Caco-2 (cell line): ENCODE measurements at regions not wholly inside any gene's neighbourhood (a gene's known extent, or its start where the extent isn't known, plus 50 kb on each side); places are given as distances from the start of the nearest gene placed in this dataset.

ENCODE experiments used
- BruUV-seq: library from RNA; stranded (reverse); fragments of 400-500 nt; replicated peaks from 2 replicates; lab custom pipeline; 2021; lab: Mats Ljungman, UMichigan
- CTCF ChIA-PET: fragments of 300-600 bp; sonication (Branson Sonifier 250); formaldehyde crosslinking; loops from one replicate; lab custom pipeline; 2022; ENCODE audit warnings: antibody characterized with exemption; lab: Charles Lee
- POLR2A ChIA-PET: fragments of 300-600 bp; sonication (Branson Sonifier 250); formaldehyde crosslinking; loops from one replicate; lab custom pipeline; 2022; ENCODE audit warnings: antibody characterized with exemption; lab: Charles Lee
- DNase-seq, 2 experiments: peaks; one replicate each; pipeline versions ENCODE4 v3.0.0 to v3.0.0-alpha.2; 2020 to 2022
- H3K27me3 ChIP-seq: replicated peaks from 2 replicates; pipeline ENCODE4 v1.6.0; 2011; ENCODE audit warnings: low read length; ENCODE audit not compliant: control insufficient read depth, insufficient read depth
- H3K36me3 ChIP-seq: 2 replicates; pipeline ENCODE4 v1.5.1; 2011; ENCODE audit warnings: low read length; ENCODE audit not compliant: control insufficient read depth, insufficient read depth
- H3K4me1 ChIP-seq: fragments of 250-450 bp; sonication (Bioruptor Pico); 2 replicates; pipeline ENCODE4 v1.5.1; 2020; ENCODE audit warnings: mild to moderate bottlenecking
- H3K4me3 ChIP-seq: 2 replicates; pipeline ENCODE4 v1.5.1; 2011; ENCODE audit warnings: low read depth, mild to moderate bottlenecking, control low read depth, low read length
- H3K9me3 ChIP-seq: fragments of 250-450 bp; sonication (Bioruptor Pico); 2 replicates; pipeline ENCODE4 v1.5.1; 2020; ENCODE audit warnings: mild to moderate bottlenecking, moderate library complexity
- H3K27ac Mint-ChIP-seq: one replicate; pipeline ENCODE4 v1.8.0; 2022; ENCODE audit warnings: mixed read lengths; ENCODE audit not compliant: unreplicated experiment
- H3K27me3 Mint-ChIP-seq: one replicate; pipeline ENCODE4 v1.8.0; 2022; ENCODE audit warnings: mixed read lengths; ENCODE audit not compliant: insufficient read depth, unreplicated experiment
- H3K36me3 Mint-ChIP-seq: one replicate; pipeline ENCODE4 v1.8.0; 2022; ENCODE audit warnings: mild to moderate bottlenecking, mixed read lengths; ENCODE audit not compliant: insufficient read depth, unreplicated experiment
- H3K4me1 Mint-ChIP-seq: one replicate; pipeline ENCODE4 v1.8.0; 2022; ENCODE audit warnings: low read depth, mixed read lengths; ENCODE audit not compliant: unreplicated experiment
- H3K4me3 Mint-ChIP-seq: one replicate; pipeline ENCODE4 v1.8.0; 2022; ENCODE audit warnings: mild to moderate bottlenecking, moderate library complexity, mixed read lengths; ENCODE audit not compliant: unreplicated experiment
- H3K9me3 Mint-ChIP-seq: one replicate; pipeline ENCODE4 v1.8.0; 2022; ENCODE audit warnings: mixed read lengths; ENCODE audit not compliant: unreplicated experiment
- intact Hi-C: fragments of 100-400 bp; cut with micrococcal nuclease; formaldehyde crosslinking; loops from one replicate; pipeline ENCODE4 v1.10.0; 2022; ENCODE audit not compliant: unreplicated experiment
- TF ChIP-seq, protein P1 (sequence below), 2 experiments: fragments of 200-600 bp in 1 of 2; IDR thresholded peaks; 1 replicate in 1 of 2; 2 replicates in 1 of 2; pipeline versions ENCODE4 v1.5.1 to v1.8.0; 2011 to 2022; ENCODE audit warnings: antibody characterized with exemption in 1 of 2, control low read depth in 1 of 2, inconsistent platforms in 1 of 2, low read depth in 1 of 2, low read length in 1 of 2, mild to moderate bottlenecking in 1 of 2, moderate library complexity in 1 of 2; ENCODE audit not compliant: insufficient read depth in 1 of 2, severe bottlenecking in 1 of 2, unreplicated experiment in 1 of 2

DNA sequence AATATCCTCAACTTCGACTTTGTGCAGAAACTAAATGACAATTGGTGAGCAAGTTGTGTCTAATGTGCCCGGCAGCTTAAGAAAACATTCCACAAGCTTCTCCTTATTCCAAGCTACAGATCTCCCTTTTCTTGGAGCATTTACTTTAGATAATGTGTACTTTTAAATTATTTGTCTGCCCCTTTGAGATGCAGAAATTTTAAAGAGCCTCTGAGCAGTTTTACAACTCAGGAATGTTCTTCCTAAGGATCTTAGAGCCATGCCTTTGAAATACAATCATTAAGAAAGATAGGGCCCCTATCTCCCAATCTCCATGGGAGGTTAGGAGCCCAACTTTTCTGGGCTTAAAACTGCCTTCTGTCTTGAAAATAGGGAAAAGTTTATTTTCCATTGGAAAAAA, 723.7 kb upstream of the COX7C start:
- no peak overlapping the region for H3K4me3 ChIP-seq
- intact Hi-C loops: no loop called here
- H3K36me3 Mint-ChIP-seq: no peaks in the 10 kb centered on the region
- H3K9me3 ChIP-seq: no peaks in the 10 kb centered on the region
- no peak for DNase-seq
- TF ChIP-seq, protein P1, sequence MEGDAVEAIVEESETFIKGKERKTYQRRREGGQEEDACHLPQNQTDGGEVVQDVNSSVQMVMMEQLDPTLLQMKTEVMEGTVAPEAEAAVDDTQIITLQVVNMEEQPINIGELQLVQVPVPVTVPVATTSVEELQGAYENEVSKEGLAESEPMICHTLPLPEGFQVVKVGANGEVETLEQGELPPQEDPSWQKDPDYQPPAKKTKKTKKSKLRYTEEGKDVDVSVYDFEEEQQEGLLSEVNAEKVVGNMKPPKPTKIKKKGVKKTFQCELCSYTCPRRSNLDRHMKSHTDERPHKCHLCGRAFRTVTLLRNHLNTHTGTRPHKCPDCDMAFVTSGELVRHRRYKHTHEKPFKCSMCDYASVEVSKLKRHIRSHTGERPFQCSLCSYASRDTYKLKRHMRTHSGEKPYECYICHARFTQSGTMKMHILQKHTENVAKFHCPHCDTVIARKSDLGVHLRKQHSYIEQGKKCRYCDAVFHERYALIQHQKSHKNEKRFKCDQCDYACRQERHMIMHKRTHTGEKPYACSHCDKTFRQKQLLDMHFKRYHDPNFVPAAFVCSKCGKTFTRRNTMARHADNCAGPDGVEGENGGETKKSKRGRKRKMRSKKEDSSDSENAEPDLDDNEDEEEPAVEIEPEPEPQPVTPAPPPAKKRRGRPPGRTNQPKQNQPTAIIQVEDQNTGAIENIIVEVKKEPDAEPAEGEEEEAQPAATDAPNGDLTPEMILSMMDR (IDR thresholded peaks at IDR 0.05; ENCODE audit: insufficient read depth in 1 of 2, low read depth in 1 of 2, low read length in 1 of 2, severe bottlenecking in 1 of 2, unreplicated experiment in 1 of 2): no peak
- H3K9me3 Mint-ChIP-seq: no peaks in the 10 kb centered on the region
- H3K27ac Mint-ChIP-seq: no peak overlapping the region
- no TSS peak for BruUV-seq
- H3K4me1 ChIP-seq: peaks cover 4% of the 10 kb centered on the region; the same call in 1 of the 2 replicates
- peaks cover 6% of the 10 kb centered on the region for H3K4me1 Mint-ChIP-seq
- ChIA-PET POLR2A (no interaction called here), CTCF (no interaction called here)
- no peaks in the 10 kb centered on the region for H3K27me3 Mint-ChIP-seq
- no peaks in the 10 kb centered on the region for H3K36me3 ChIP-seq
- H3K4me3 Mint-ChIP-seq: no peak overlapping the region
- H3K27me3 ChIP-seq: no peaks in the 10 kb centered on the region

DNA sequence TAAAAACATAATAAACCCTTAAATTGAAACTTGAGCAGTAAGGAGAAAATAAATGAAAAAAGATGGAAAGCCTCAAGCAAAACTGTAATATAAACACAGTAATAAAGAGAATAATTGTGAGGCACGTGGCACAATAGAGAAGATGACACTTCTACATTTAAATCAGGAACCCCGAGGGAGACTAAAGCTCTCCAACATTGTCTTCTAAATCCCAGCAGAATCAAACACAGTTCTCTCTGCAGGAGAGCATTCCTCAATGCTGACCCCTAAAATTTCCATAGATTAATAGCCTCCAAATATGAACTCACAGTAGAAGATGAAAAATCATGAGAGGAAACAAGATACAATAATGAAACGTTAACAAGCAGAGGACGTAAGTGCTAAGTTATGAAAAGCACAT, 721.2 kb upstream of the COX7C start:
- Mint-ChIP-seq H3K4me3 (no peak overlapping the region), H3K36me3 (no peaks in the 10 kb centered on the region), H3K27ac (no peak overlapping the region), H3K27me3 (no peaks in the 10 kb centered on the region), H3K4me1 (peaks cover 6% of the 10 kb centered on the region), H3K9me3 (no peaks in the 10 kb centered on the region)
- Histone ChIP-seq H3K36me3 (no peaks in the 10 kb centered on the region), H3K4me1 (peaks cover 4% of the 10 kb centered on the region; the same call in 1 of the 2 replicates), H3K9me3 (no peaks in the 10 kb centered on the region), H3K27me3 (no peaks in the 10 kb centered on the region), H3K4me3 (no peak overlapping the region)
- BruUV-seq: no TSS peak
- DNase-seq: no peak
- TF ChIP-seq, protein P1 (IDR thresholded peaks at IDR 0.05; ENCODE audit: insufficient read depth in 1 of 2, low read depth in 1 of 2, low read length in 1 of 2, severe bottlenecking in 1 of 2, unreplicated experiment in 1 of 2): no peak
- intact Hi-C loops: no loop called here
- POLR2A ChIA-PET: no interaction called here
- CTCF ChIA-PET: no interaction called here

DNA sequence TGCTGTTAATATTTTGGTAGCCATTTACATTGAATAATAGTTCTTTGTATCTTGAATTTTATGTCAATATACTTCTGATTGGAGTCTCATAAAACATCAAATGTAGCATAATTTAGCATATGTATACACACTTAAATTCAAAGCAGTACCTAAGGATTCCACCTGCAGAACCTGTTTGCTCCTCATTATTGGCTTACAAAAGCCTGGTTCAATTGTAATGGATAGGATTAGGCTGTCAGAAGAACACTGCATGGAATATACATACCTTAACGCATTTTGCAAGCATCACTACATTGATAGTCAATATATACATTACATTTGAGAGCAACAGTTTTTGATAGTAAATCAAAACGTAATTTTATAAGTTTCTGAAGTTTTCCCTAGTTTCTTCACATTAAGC, 711.3 kb upstream of the COX7C start:
- Histone ChIP-seq H3K36me3 (no peaks in the 10 kb centered on the region), H3K27me3 (no peaks in the 10 kb centered on the region), H3K4me3 (no peak overlapping the region), H3K4me1 (no peaks in the 10 kb centered on the region), H3K9me3 (no peaks in the 10 kb centered on the region)
- Mint-ChIP-seq H3K27ac (no peak overlapping the region), H3K9me3 (no peaks in the 10 kb centered on the region), H3K4me3 (no peak overlapping the region), H3K27me3 (no peaks in the 10 kb centered on the region), H3K36me3 (no peaks in the 10 kb centered on the region), H3K4me1 (no peaks in the 10 kb centered on the region)
- ChIA-PET CTCF (no interaction called here), POLR2A (no interaction called here)
- BruUV-seq: no TSS peak
- no peak for DNase-seq
- intact Hi-C loops: no loop called here
- TF ChIP-seq, protein P1 (IDR thresholded peaks at IDR 0.05; ENCODE audit: insufficient read depth in 1 of 2, low read depth in 1 of 2, low read length in 1 of 2, severe bottlenecking in 1 of 2, unreplicated experiment in 1 of 2): no peak
